M059J (cell line): ENCODE measurements at regions not wholly inside any gene's neighbourhood (a gene's known extent, or its start where the extent isn't known, plus 50 kb on each side); places are given as distances from the start of the nearest gene placed in this dataset.
"Not testable (repeated sequence)": the region's sequence is repeated elsewhere in the genome, so short reads cannot be mapped to it uniquely, and the experiment has no call there.

Experiments used
- DNase-seq: peaks from one replicate; pipeline ENCODE4 v3.0.0-alpha.2; 2012; ENCODE audit warnings: low read depth

- DNase-seq: no peak
Observed at GRCh38 chr17:83159204-83160049, 80.0 kb downstream of the METRNL start.

GRCh38 chr17:83160443-83161297 is 81.3 kb downstream of the METRNL start:
- DNase-seq: no peak

DNA sequence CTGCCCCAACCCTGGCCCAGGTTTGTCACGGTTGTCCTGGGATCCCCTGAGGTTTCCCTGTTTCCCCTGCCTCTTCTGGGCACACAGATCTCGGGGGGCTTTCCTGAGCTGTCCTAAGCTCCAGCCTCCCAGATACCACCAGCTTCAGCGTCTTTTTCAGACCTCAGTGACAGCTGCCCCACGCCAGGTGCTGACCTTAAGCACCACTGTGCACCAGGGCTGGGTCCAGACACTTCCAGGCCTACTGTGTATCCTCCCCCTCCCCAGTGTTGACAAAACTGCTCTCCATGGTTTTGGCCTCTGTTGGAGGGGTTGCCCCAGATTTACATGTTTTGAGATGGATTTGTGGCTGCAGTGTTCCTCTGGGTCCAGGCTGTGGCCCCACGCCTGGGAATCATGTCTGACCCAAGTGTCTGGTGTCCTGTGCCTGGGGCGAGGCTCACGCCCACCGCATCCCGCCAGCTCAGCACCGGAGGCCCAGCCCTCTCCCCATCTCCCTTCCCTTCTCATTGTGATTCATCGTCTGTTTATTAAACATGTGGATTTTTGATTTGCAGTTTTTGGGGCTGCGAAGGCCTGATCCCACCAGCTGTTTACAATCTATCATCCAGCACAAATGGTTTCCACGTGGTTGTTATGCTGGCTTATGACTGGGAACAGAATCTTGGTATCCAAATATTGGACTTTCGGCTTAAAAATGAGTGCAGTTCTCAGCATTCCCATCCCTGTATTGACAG is 82.1 kb downstream of the METRNL start:
- peak; percentile 54 for DNase-seq

DNA sequence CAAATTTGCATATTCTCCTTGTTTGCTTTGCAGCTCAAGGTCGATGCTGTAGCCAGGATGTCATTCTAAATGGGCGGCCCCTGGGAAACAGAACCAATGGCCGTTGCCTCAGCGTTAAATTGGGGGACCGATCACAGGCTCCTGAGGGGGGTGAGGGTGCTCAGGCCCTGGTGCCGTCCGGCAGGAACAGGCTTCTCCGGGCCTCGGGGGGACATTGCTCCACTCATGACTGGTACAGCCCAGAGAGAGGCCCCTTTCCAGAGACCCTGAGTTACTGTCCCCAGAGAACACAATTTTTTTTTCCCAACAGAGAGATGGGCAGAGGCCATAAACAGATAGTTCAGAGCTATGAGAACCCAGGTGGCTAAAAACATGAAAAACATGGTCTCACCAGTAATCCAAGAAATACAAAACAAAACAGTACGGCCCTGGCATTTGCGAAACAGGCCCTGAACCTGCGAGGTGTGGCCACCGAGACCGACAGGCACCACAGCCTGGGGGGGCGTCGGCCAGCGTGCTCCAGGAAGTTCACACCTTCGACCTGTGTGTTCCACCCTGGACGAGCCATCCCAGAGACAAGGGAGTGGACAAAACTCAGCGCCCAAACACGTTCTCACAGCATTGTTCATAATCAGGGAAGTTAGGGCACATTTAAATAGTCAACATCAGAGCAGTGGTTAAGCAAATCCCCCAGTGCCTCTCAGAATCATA is 82.8 kb downstream of the METRNL start:
- DNase-seq: no peak

GRCh38 chr17:83164490-83164889 is 85.1 kb downstream of the METRNL start:
- DNase-seq: no peak

DNA sequence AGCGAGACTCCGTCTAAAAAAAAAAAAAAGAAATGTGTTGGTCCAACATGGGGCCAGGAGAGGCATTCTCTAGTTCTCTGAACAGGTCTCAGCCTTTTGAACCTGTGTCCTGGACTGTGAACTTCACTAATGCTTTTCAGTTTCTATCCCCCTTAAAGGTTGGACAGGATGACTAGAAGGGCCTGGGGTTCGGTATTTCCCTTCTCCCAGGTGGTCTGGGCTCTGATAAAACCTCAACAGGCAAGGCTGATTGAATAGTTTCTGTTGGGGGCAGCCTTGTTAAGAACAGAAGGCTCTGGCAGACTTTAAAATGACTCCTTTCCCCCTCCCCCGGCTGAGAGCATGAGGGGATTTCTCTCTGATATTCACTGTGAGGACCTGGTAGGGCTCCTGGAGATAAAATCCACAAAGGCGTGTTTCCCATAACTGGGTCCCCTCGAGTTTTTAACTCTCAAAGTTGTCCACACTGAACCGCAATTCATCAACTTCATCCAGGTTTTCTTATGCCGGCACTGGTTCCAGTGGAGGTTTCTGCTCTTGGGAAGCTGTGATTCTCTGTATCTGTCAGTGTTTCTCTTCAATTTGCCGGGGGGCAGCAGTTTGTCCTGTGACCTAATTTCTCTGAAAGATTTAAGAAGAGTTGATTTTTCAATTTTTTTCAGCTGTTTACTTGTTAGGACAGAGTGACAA is 91.3 kb downstream of the METRNL start:
- no peak for DNase-seq

DNA sequence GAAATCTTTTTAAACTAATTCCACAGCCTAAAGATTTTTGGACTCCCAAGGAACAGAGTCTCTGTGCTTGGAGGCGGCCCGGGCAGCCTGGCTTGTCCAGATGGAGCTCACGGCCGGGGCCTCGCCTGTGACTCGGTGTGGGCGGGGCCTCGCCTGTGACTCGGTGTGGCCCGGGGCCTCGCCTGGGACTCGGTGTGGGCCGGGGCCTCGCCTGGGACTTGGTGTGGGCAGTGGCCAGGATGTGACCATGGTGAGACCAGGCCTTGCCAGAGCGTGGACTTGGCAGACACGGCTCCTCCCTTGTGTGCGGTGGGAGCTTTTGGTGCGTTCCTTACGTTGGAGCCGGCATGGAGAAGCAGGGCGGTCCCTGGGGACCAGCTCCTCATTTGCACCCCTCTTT is 92.3 kb downstream of the METRNL start:
- DNase-seq: no peak

GRCh38 chr17:83172099-83172498 is 92.7 kb downstream of the METRNL start:
- not testable (repeated sequence) for DNase-seq

GRCh38 chr17:83172646-83173045 is 93.2 kb downstream of the METRNL start:
- DNase-seq: not testable (repeated sequence)

- not testable (repeated sequence) for DNase-seq
Observed at GRCh38 chr17:83173180-83173913, 93.9 kb downstream of the METRNL start.

DNA sequence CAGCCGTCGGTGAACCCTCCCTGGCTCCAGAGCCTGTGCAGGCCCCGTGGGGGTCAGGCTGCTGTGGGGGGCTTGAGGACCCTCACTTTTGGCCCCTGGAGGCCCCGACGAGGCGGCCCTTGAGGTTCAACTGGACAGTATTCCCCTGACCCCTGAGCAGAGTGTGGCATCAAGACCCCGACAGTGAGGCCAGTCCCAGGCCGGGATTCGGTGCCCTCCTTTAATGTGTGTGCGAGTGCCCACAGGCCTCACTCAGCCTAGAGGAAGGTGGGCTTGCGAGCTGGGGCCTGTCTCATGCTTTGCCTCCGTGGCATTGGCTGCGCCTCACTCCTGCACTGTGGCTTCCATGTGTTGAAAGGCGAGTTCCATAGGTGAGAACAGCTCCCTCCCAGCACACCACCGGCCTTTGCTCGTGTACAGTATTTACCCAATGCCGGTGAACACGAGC is 94.5 kb downstream of the METRNL start:
- DNase-seq: no peak

DNA sequence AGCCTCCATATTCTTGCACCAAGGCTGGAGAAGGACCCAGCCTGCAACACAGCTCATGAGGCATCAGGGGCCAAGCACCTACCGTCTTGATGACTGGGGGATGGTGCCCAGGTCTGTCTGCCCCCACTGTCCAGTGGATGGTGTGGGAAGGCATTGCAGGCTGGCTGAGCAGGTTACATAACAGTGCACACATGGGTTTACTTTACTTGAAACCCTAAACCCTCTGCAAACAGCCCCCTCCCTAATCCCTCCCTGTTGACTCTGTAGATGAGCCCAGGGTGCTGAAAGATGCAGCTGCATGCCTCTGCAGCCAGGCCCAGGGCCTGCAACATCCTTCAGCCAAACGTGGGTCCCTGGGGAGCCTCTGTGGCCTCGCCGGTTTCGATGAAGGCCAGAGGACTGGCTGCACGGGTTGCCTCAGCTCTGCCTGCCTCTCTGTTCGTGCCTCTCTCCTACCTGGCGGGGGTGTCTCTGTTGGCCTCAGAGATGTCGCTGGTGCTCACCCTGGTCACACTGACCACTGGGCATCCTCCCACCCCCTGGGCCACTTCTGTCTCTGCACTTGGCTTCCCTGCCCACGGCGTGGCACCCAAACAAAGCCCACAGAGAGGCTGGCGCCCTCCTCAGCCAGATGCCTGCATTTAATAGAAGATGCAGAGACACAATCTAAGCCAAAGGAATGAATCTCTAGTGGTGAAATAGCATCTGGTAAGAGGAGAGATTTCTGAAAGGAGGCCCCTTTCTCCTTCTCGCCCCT is 95.1 kb downstream of the METRNL start:
- DNase-seq: no peak

GRCh38 chr17:83175119-83175821 is 95.9 kb downstream of the METRNL start:
- no peak for DNase-seq

GRCh38 chr17:83175822-83176622 is 96.6 kb downstream of the METRNL start:
- DNase-seq: no peak

GRCh38 chr17:83176623-83177583 is 97.5 kb downstream of the METRNL start:
- no peak for DNase-seq
